ENCODE measurements at regions not wholly inside any gene's neighbourhood (a gene's known extent, or its start where the extent isn't known, plus 50 kb on each side); places are given as distances from the start of the nearest gene placed in this dataset.

- DNase-seq (ENCODE audit: low spot score), result no peak
These were observed 295.1 kb upstream of the ATP2B1 start for GRCh38 chr12:90003688-90004087.

DNA sequence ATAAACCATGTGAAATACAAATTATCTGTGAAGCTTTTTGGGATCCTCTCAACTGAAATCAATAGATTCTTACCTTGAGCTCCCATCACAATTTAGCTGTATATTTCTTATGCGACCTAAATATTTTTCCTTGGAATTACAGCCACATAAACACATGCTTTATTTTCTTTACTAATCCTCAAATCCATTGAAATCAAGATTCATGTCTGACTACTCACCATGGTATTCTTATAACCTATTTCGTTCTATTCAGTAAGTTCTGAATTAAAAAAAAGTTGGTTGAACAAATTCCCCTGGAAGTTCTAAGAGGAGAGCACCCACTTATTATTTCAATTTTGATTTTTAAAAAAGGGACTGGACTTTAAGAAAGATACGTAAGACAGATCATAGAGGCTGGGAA, 292.1 kb upstream of the ATP2B1 start:
- no peak for DNase-seq (ENCODE audit: low spot score)

DNA sequence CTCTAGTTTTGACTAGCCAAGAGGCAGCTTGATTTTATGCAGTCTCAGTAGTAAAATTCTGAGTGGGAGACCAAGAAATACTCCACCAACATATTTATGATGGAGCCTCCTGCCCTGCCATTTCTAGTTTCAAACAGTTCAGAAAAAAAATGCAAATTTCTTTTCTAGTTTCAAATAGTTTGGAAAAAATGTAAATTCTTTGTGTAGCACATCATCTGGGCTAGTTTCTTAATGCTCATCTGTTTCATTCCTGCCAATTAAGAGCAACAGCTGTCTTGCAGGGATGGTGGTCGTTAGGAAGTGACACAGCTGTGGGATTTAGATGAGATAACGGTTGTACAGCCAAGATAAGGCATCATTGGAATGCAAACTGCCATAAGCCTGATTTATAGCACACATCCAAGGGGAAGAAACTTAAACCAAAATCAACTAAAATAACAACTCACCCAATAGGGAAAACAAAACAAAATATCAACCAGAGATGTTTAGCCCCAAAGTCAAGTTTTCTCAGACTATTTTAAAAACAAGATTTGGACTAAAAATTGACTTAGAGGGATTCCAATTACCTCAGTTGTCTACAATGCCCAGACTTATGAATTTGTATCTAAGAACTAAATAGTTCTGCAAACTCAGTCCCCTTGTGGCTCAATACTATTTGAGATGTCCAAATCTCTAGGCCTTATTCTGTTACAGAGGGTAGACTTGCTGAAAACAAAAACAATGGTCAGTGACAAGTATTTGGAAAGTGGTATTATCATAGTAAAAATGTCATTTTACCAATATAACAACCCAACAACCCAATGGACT, 291.3 kb upstream of the ATP2B1 start:
- peak; percentile 24 for DNase-seq (ENCODE audit: low spot score)

GRCh38 chr12:89995870-89996269, 287.2 kb upstream of the ATP2B1 start:
- no peak for DNase-seq (ENCODE audit: low spot score)

DNA sequence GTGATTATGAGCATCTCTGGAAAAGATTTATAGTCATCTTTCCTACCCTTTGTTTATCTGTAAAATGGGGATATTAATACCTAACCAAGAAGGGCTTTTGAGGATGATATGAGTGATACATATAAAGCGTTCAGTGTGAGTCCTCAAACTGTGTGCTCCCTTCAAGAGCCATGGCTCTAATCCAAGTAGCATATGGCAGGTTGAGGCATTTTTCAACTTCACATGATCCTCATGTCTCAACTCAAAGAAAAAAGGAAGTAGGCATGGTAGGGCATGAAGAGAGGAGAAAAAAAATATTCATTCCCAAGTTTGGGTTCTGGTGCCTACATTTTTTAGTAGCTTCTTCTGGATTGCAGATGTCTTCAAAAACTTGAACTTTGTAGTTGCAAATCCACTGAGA, 286.3 kb upstream of the ATP2B1 start:
- DNase-seq (ENCODE audit: low spot score), result no peak

DNA sequence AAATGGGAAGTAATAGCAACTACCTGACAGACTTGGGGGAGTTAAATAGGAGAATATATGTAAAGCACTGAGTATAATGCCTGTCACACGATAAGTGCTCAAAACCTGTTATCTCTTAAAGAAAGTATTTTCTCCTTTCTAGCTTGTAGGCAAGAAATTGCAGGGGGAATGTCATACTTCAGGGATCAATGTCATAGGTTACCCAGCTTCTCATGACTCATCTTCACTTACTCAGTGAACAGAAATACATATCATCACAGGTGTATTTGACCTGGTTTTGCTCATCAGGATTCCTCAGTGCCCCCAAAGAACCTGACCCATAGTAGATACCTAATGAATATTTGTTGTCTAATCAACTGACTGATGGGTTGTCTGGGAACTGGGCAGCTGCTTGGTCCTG, 285.0 kb upstream of the ATP2B1 start:
- DNase-seq (ENCODE audit: low spot score), result no peak

DNA sequence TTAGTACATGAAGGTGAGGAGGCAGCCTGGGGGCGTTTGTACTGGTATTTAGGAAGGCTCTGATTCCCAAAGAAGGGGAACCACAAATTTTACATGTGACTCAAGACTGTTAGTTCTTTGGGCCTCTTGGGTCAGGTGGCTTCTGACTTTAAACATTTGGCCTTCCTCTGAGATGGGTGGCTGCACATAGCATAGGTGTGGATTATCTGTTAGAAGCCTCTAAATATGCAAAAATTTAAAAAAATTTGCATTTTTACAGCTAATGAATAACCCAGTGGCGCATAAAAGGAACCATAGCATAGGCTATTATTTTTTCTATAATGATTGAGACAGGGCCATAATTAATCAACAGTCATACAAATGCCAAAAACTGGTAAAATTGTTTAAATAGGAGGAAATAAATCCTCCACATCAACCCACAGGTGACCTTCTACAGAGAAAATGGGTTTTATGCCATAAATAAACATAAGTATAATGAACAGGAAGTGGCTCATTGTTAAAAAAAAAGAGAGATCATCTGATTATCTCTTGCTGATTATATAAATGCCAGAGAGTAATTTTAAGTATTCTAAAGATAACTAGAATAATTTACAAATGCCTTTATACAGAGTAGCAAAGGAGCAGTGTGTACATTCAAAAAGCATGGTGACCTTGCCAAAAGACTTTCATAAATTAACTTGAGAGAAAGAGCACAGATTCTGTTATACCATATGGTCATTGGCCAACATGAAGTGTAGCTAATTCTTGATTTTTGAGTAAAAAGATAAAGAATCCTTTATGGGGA, 284.2 kb upstream of the ATP2B1 start:
- DNase-seq (ENCODE audit: low spot score), result no peak

GRCh38 chr12:89991807-89992590, 283.4 kb upstream of the ATP2B1 start:
- no peak for DNase-seq (ENCODE audit: low spot score)

GRCh38 chr12:89988188-89988915, 279.7 kb upstream of the ATP2B1 start:
- no peak for DNase-seq (ENCODE audit: low spot score)

GRCh38 chr12:89985935-89986334, 277.3 kb upstream of the ATP2B1 start:
- DNase-seq (ENCODE audit: low spot score), result no peak

DNA sequence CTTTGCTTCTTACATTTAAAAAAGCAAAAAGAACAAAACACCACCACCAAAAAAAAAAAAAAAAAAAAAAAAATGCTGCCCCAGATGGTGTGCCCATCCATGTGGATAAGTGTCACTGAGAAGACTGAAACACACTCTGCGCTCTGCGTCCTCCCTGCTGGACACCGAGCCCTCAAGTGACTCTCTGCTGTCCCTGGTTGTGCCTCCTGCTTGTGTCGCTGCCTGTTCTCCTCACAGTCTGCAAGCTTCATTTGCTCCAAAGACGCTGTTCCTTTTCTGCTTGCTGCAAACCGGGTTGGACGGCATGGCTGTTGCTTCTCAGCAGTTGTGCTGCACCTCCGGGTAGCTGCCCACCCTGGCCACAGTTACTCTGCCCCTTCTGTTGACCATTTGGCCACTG, 276.2 kb upstream of the ATP2B1 start:
- DNase-seq (ENCODE audit: low spot score), result no peak

GRCh38 chr12:89983622-89984021, 275.0 kb upstream of the ATP2B1 start:
- DNase-seq (ENCODE audit: low spot score), result no peak

GRCh38 chr12:89980236-89980635, 271.6 kb upstream of the ATP2B1 start:
- no peak for DNase-seq (ENCODE audit: low spot score)

- no peak for DNase-seq (ENCODE audit: low spot score)
These were observed 268.9 kb upstream of the ATP2B1 start for GRCh38 chr12:89977405-89978085.

DNA sequence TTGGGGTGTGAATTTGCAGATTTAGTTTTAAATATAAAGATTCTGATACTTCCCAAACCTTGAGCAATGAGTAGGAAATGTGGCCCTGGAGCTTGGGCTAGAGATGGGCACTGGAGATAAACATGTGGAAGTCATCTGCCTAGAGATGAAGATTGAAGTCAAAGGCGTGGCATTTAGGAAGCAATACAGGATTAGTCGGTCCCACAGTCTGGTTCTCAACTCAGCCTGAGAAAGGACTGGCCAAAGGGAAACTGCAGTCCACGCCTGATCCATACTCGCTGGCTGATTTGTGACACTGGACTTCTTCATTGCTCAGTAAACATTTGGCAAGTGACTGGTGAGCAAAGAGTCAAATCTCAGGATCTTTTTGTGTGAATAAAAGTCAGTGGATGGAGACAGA, 268.2 kb upstream of the ATP2B1 start:
- DNase-seq (ENCODE audit: low spot score), result no peak

DNA sequence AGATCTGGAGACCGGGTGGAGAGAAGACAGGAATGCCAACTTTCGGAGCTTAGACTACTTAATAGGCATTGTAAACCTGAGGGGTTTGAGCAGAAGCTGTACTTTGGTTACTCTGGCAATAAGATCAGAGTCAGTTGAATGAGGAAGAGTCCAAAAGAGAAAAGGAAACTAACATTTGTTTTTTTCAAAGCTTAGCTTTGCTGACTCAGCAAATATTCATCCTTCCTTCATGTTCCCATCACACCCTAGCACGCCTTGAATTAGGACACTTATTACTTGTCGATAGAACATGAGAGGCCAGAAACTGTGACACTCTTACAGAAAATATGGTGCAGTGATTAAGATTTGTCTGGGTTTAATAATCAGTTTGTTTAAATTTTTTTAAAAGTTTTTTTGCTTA, 266.9 kb upstream of the ATP2B1 start:
- DNase-seq (ENCODE audit: low spot score), result no peak

DNA sequence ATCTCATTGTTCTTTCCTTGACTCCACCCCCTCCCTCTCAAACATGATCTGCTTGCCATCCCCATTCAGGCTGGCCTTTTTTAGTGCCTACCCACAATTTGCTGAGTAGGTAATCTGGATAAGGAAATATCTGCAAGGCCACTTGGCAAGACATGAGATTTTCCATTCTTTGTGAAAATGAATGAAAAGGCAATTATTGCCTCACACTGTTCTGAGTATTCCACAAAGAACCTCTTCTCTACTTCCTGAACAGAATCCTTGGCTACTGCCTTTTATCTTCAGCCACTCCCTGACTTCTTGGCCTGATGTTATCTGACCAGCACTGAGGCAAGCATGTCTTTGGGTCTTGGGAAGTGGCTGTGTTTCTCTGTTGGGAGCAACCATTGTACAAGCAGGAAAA, 263.2 kb upstream of the ATP2B1 start:
- DNase-seq (ENCODE audit: low spot score), result peak; percentile 15

- DNase-seq (ENCODE audit: low spot score), result no peak
These were observed 262.1 kb upstream of the ATP2B1 start for GRCh38 chr12:89970722-89971121.

GRCh38 chr12:89969093-89969492, 260.5 kb upstream of the ATP2B1 start:
- no peak for DNase-seq (ENCODE audit: low spot score)

- DNase-seq (ENCODE audit: low spot score), result peak; percentile 9
These were observed 259.6 kb upstream of the ATP2B1 start for GRCh38 chr12:89968151-89968700.
